SK-N-SH (cell line): ENCODE measurements at regions not wholly inside any gene's neighbourhood (a gene's known extent, or its start where the extent isn't known, plus 50 kb on each side); places are given as distances from the start of the nearest gene placed in this dataset.

Experiments
- CTCF ChIA-PET: fragments of 300-600, 350-600 bp; formaldehyde crosslinking; extraction: SDS; loops from one replicate; lab custom pipeline; 2021; lab: Yijun Ruan, JAX
- POLR2A ChIA-PET: fragments of 350-600 bp; sonication (Branson Sonifier 250); formaldehyde crosslinking; extraction: SDS; loops from one replicate; lab custom pipeline; 2020; ENCODE audit warnings: antibody characterized with exemption, inconsistent platforms; lab: Yijun Ruan, JAX
- DNase-seq: peaks from one replicate; pipeline ENCODE4 v3.0.0; 2012
- H2AFZ ChIP-seq: fragments of 200-600 bp; sonication (generic); 2 replicates; pipeline ENCODE4 v1.8.1; 2016; ENCODE audit warnings: antibody characterized with exemption, mild to moderate bottlenecking, low read depth
- H3F3A ChIP-seq: fragments of 200-600 bp; sonication (generic); replicated peaks from 2 replicates; pipeline ENCODE3; 2016; ENCODE audit warnings: antibody characterized with exemption, mild to moderate bottlenecking; ENCODE audit not compliant: insufficient read depth
- H3K27ac ChIP-seq, 2 experiments: fragments of 200-500 bp in 1 of 2; fragments of 200-600 bp in 1 of 2; sonication (Bioruptor generic) in 1 of 2; sonication (generic), shearing (Covaris generic) in 1 of 2; 2 replicates each; pipeline versions ENCODE4 v1.5.1 to v1.6.1; 2014 to 2016; ENCODE audit warnings: low read depth in 2 of 2, inconsistent platforms in 1 of 2, low read length in 1 of 2, mild to moderate bottlenecking in 1 of 2, mixed read lengths in 1 of 2
- H3K27me3 ChIP-seq: fragments of 200-600 bp; sonication (generic), shearing (Covaris generic); 2 replicates; pipeline ENCODE4 v1.6.1; 2016; ENCODE audit warnings: mixed run types; ENCODE audit not compliant: insufficient read depth
- H3K36me3 ChIP-seq, 2 experiments: fragments of 200-500 bp in 1 of 2; fragments of 200-600 bp in 1 of 2; sonication (Bioruptor generic) in 1 of 2; sonication (generic) in 1 of 2; replicated peaks in 1 of 2; 2 replicates each; pipeline versions ENCODE3 to v1.5.1; 2014 to 2016; ENCODE audit warnings: low read length in 1 of 2, mild to moderate bottlenecking in 1 of 2; ENCODE audit not compliant: insufficient read depth in 2 of 2, control insufficient read depth in 1 of 2
- H3K4me1 ChIP-seq, 2 experiments: fragments of 200-500 bp in 1 of 2; fragments of 200-600 bp in 1 of 2; sonication (Bioruptor generic) in 1 of 2; sonication (generic), shearing (Covaris generic) in 1 of 2; 2 replicates each; pipeline versions ENCODE4 v1.5.1 to v1.6.1; 2014 to 2016; ENCODE audit warnings: low read depth in 1 of 2, low read length in 1 of 2, mixed run types in 1 of 2; ENCODE audit not compliant: insufficient read depth in 2 of 2, control insufficient read depth in 1 of 2
- H3K4me2 ChIP-seq: fragments of 200-600 bp; sonication (generic), shearing (Covaris generic); 2 replicates; pipeline ENCODE4 v1.6.1; 2017; ENCODE audit warnings: mixed run types
- H3K4me3 ChIP-seq, 2 experiments: fragments of 200-500 bp in 1 of 2; fragments of 200-600 bp in 1 of 2; sonication (Bioruptor generic) in 1 of 2; sonication (generic), shearing (Covaris generic) in 1 of 2; 2 replicates each; pipeline versions ENCODE4 v1.5.1 to v1.8.1; 2014 to 2016; ENCODE audit warnings: low read depth in 2 of 2, inconsistent platforms in 1 of 2, low read length in 1 of 2, mild to moderate bottlenecking in 1 of 2, mixed read lengths in 1 of 2, moderate library complexity in 1 of 2
- H3K79me2 ChIP-seq: fragments of 200-600 bp; sonication (generic); 2 replicates; pipeline ENCODE4 v1.8.1; 2017; ENCODE audit warnings: mild to moderate bottlenecking; ENCODE audit not compliant: insufficient read depth
- H3K9ac ChIP-seq: fragments of 200-600 bp; sonication (generic); 2 replicates; pipeline ENCODE4 v1.6.1; 2017; ENCODE audit warnings: mixed run types
- H3K9me2 ChIP-seq: fragments of 200-600 bp; sonication (generic); 2 replicates; pipeline ENCODE4 v1.6.1; 2017; ENCODE audit warnings: mixed run types
- H3K9me3 ChIP-seq: fragments of 200-600 bp; sonication (generic); 2 replicates; pipeline ENCODE4 v1.6.1; 2017; ENCODE audit warnings: mixed run types, mild to moderate bottlenecking, moderate library complexity
- H4K20me1 ChIP-seq: fragments of 200-600 bp; sonication (generic); 2 replicates; pipeline ENCODE4 v1.6.1; 2017; ENCODE audit warnings: mild to moderate bottlenecking, mixed run types; ENCODE audit not compliant: insufficient read depth
- FOXJ3 ChIP-seq: sonication (generic); formaldehyde crosslinking; IDR thresholded peaks from 2 replicates; pipeline ENCODE4 v1.5.1; 2020; ENCODE audit warnings: mild to moderate bottlenecking, missing genetic modification reagents
- JUND ChIP-seq: IDR thresholded peaks from 2 replicates; pipeline ENCODE4 v1.4.0; 2012
- MAX ChIP-seq: IDR thresholded peaks from 2 replicates; pipeline ENCODE4 v1.4.0; 2012; ENCODE audit warnings: low read depth
- PBX3 ChIP-seq: IDR thresholded peaks from 2 replicates; pipeline ENCODE4; 2012
- POLR2AphosphoS5 ChIP-seq: IDR thresholded peaks from 2 replicates; pipeline ENCODE4 v1.6.1; 2012; ENCODE audit warnings: low read depth, low read length
- RAD21 ChIP-seq: IDR thresholded peaks from 2 replicates; pipeline ENCODE4 v1.6.1; 2012; ENCODE audit warnings: mild to moderate bottlenecking, low read length
- RXRA ChIP-seq: IDR thresholded peaks from 2 replicates; pipeline ENCODE4 v1.4.0; 2012; ENCODE audit warnings: low read depth, mild to moderate bottlenecking, borderline replicate concordance
- SIN3A ChIP-seq: IDR thresholded peaks from 2 replicates; pipeline ENCODE4 v1.6.1; 2012; ENCODE audit warnings: low read depth, mild to moderate bottlenecking, low read length, moderate library complexity, borderline replicate concordance
- TEAD4 ChIP-seq: IDR thresholded peaks from 2 replicates; pipeline ENCODE4 v1.4.0; 2012; ENCODE audit warnings: mild to moderate bottlenecking, borderline replicate concordance; ENCODE audit not compliant: insufficient read depth
- YY1 ChIP-seq: IDR thresholded peaks from 2 replicates; pipeline ENCODE4 v1.4.0; 2012; ENCODE audit warnings: low read depth, mild to moderate bottlenecking
- WGBS: methylation state at CpG from one replicate; pipeline ENCODE4 v1.1.6; 2017; ENCODE audit warnings: low lambda C conversion rate; 5-methylcytosine and 5-hydroxymethylcytosine counted together
- TF ChIP-seq, protein P1 (sequence below): IDR thresholded peaks from 2 replicates; pipeline ENCODE4 v1.4.0; 2012; ENCODE audit warnings: low read depth, borderline replicate concordance
- TF ChIP-seq, protein P2 (sequence below): IDR thresholded peaks from 2 replicates; pipeline ENCODE4 v1.6.1; 2012; ENCODE audit warnings: mild to moderate bottlenecking, low read depth, low read length, moderate library complexity

- POLR2A ChIA-PET = no interaction called here
Observed at GRCh38 chr7:96855691-96856090, 146.0 kb upstream of the SEM1 start.

GRCh38 chr7:96869538-96869937 lies 135.8 kb upstream of the DLX6 start:
- no peak overlapping the region for H2AFZ ChIP-seq
- CTCF ChIA-PET = interaction anchor here (0.9 to 1.6 kb wide), 2 partner anchors 24 to 26 kb away, joined by 3 to 4 read pairs; no protein-coding TSS in a partner anchor
- WGBS = 10% methylated on average over 2 of the region's 2 CpGs

More at GRCh38 chr7:96855691-96856090, 146.0 kb upstream of the SEM1 start:
- no peaks in the 10 kb centered on the region for H3K9me2 ChIP-seq
- no peak for DNase-seq
- no peak overlapping the region for H3K27ac ChIP-seq
- no peaks in the 10 kb centered on the region for H3K27me3 ChIP-seq
- CTCF ChIA-PET = no interaction called here
- H3K9ac ChIP-seq = no peak overlapping the region
- H3K79me2 ChIP-seq = no peaks in the 10 kb centered on the region
- 20% methylated on average over 1 of the region's 1 CpG for WGBS
- no peak overlapping the region for H3K4me2 ChIP-seq
- no peak overlapping the region for H3K4me3 ChIP-seq
- no peaks in the 10 kb centered on the region for H3K36me3 ChIP-seq
- TF ChIP-seq, protein P1, sequence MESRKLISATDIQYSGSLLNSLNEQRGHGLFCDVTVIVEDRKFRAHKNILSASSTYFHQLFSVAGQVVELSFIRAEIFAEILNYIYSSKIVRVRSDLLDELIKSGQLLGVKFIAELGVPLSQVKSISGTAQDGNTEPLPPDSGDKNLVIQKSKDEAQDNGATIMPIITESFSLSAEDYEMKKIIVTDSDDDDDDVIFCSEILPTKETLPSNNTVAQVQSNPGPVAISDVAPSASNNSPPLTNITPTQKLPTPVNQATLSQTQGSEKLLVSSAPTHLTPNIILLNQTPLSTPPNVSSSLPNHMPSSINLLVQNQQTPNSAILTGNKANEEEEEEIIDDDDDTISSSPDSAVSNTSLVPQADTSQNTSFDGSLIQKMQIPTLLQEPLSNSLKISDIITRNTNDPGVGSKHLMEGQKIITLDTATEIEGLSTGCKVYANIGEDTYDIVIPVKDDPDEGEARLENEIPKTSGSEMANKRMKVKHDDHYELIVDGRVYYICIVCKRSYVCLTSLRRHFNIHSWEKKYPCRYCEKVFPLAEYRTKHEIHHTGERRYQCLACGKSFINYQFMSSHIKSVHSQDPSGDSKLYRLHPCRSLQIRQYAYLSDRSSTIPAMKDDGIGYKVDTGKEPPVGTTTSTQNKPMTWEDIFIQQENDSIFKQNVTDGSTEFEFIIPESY = no peak
- TF ChIP-seq, protein P2, sequence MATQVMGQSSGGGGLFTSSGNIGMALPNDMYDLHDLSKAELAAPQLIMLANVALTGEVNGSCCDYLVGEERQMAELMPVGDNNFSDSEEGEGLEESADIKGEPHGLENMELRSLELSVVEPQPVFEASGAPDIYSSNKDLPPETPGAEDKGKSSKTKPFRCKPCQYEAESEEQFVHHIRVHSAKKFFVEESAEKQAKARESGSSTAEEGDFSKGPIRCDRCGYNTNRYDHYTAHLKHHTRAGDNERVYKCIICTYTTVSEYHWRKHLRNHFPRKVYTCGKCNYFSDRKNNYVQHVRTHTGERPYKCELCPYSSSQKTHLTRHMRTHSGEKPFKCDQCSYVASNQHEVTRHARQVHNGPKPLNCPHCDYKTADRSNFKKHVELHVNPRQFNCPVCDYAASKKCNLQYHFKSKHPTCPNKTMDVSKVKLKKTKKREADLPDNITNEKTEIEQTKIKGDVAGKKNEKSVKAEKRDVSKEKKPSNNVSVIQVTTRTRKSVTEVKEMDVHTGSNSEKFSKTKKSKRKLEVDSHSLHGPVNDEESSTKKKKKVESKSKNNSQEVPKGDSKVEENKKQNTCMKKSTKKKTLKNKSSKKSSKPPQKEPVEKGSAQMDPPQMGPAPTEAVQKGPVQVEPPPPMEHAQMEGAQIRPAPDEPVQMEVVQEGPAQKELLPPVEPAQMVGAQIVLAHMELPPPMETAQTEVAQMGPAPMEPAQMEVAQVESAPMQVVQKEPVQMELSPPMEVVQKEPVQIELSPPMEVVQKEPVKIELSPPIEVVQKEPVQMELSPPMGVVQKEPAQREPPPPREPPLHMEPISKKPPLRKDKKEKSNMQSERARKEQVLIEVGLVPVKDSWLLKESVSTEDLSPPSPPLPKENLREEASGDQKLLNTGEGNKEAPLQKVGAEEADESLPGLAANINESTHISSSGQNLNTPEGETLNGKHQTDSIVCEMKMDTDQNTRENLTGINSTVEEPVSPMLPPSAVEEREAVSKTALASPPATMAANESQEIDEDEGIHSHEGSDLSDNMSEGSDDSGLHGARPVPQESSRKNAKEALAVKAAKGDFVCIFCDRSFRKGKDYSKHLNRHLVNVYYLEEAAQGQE = no peak
- TF ChIP-seq SIN3A (no peak), PBX3 (no peak)
- H3K4me1 ChIP-seq = no peaks in the 10 kb centered on the region
- no peaks in the 10 kb centered on the region for H3K9me3 ChIP-seq
- H3F3A ChIP-seq = no peaks in the 10 kb centered on the region
- H2AFZ ChIP-seq = no peak overlapping the region
- H4K20me1 ChIP-seq = no peaks in the 10 kb centered on the region

More at GRCh38 chr7:96869538-96869937, 135.8 kb upstream of the DLX6 start:
- POLR2A ChIA-PET = no interaction called here
- no peaks in the 10 kb centered on the region for H3K79me2 ChIP-seq
- peaks cover 0 to 5% of the 10 kb centered on the region in 2 experiments; a peak in 2 of 4 replicates for H3K4me1 ChIP-seq
- H3K9me2 ChIP-seq = no peaks in the 10 kb centered on the region
- H3K36me3 ChIP-seq = no peaks in the 10 kb centered on the region
- no peak overlapping the region for H3K4me3 ChIP-seq
- TF ChIP-seq TEAD4 = no peak
- TF ChIP-seq RAD21 = no peak
- no peak for TF ChIP-seq MAX
- no peak for TF ChIP-seq YY1
- no peak for TF ChIP-seq POLR2AphosphoS5
- TF ChIP-seq FOXJ3 = no peak
- no peak for TF ChIP-seq RXRA
- TF ChIP-seq JUND = no peak
- H3K4me2 ChIP-seq = no peak overlapping the region
- no peak for DNase-seq
- no peaks in the 10 kb centered on the region for H3K9me3 ChIP-seq
- no peak overlapping the region for H3K9ac ChIP-seq
- no peaks in the 10 kb centered on the region; the same call in 1 of the 2 replicates for H3K27me3 ChIP-seq
- H4K20me1 ChIP-seq = no peaks in the 10 kb centered on the region
- H3K27ac ChIP-seq = no peak overlapping the region
- no peaks in the 10 kb centered on the region for H3F3A ChIP-seq
